H1 (cell line): ENCODE measurements at regions not wholly inside any gene's neighbourhood (a gene's known extent, or its start where the extent isn't known, plus 50 kb on each side); places are given as distances from the start of the nearest gene placed in this dataset.

Experiments
- CHD2 ChIP-seq: IDR thresholded peaks from 2 replicates; pipeline ENCODE4 v1.6.1; 2012; ENCODE audit warnings: low read length, improper control_type of control experiment
- MAFK ChIP-seq: IDR thresholded peaks from 2 replicates; pipeline ENCODE4 v1.6.1; 2012; ENCODE audit warnings: low read depth, mild to moderate bottlenecking, improper control_type of control experiment, low read length
- TF ChIP-seq, protein P1 (sequence below): IDR thresholded peaks from 2 replicates; pipeline ENCODE4 v1.6.1; 2011; ENCODE audit warnings: low read depth, mild to moderate bottlenecking, low read length; ENCODE audit not compliant: insufficient read depth
- TF ChIP-seq, protein P2 (sequence below): fragments of 300-600 bp; sonication (generic); IDR thresholded peaks from 2 replicates; pipeline ENCODE4 v1.7.1; 2012; ENCODE audit warnings: low read length, moderate library complexity, mild to moderate bottlenecking, inconsistent platforms; ENCODE audit not compliant: insufficient replicate concordance

- TF ChIP-seq, protein P1, sequence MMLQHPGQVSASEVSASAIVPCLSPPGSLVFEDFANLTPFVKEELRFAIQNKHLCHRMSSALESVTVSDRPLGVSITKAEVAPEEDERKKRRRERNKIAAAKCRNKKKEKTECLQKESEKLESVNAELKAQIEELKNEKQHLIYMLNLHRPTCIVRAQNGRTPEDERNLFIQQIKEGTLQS, result no peak
- TF ChIP-seq, protein P2, sequence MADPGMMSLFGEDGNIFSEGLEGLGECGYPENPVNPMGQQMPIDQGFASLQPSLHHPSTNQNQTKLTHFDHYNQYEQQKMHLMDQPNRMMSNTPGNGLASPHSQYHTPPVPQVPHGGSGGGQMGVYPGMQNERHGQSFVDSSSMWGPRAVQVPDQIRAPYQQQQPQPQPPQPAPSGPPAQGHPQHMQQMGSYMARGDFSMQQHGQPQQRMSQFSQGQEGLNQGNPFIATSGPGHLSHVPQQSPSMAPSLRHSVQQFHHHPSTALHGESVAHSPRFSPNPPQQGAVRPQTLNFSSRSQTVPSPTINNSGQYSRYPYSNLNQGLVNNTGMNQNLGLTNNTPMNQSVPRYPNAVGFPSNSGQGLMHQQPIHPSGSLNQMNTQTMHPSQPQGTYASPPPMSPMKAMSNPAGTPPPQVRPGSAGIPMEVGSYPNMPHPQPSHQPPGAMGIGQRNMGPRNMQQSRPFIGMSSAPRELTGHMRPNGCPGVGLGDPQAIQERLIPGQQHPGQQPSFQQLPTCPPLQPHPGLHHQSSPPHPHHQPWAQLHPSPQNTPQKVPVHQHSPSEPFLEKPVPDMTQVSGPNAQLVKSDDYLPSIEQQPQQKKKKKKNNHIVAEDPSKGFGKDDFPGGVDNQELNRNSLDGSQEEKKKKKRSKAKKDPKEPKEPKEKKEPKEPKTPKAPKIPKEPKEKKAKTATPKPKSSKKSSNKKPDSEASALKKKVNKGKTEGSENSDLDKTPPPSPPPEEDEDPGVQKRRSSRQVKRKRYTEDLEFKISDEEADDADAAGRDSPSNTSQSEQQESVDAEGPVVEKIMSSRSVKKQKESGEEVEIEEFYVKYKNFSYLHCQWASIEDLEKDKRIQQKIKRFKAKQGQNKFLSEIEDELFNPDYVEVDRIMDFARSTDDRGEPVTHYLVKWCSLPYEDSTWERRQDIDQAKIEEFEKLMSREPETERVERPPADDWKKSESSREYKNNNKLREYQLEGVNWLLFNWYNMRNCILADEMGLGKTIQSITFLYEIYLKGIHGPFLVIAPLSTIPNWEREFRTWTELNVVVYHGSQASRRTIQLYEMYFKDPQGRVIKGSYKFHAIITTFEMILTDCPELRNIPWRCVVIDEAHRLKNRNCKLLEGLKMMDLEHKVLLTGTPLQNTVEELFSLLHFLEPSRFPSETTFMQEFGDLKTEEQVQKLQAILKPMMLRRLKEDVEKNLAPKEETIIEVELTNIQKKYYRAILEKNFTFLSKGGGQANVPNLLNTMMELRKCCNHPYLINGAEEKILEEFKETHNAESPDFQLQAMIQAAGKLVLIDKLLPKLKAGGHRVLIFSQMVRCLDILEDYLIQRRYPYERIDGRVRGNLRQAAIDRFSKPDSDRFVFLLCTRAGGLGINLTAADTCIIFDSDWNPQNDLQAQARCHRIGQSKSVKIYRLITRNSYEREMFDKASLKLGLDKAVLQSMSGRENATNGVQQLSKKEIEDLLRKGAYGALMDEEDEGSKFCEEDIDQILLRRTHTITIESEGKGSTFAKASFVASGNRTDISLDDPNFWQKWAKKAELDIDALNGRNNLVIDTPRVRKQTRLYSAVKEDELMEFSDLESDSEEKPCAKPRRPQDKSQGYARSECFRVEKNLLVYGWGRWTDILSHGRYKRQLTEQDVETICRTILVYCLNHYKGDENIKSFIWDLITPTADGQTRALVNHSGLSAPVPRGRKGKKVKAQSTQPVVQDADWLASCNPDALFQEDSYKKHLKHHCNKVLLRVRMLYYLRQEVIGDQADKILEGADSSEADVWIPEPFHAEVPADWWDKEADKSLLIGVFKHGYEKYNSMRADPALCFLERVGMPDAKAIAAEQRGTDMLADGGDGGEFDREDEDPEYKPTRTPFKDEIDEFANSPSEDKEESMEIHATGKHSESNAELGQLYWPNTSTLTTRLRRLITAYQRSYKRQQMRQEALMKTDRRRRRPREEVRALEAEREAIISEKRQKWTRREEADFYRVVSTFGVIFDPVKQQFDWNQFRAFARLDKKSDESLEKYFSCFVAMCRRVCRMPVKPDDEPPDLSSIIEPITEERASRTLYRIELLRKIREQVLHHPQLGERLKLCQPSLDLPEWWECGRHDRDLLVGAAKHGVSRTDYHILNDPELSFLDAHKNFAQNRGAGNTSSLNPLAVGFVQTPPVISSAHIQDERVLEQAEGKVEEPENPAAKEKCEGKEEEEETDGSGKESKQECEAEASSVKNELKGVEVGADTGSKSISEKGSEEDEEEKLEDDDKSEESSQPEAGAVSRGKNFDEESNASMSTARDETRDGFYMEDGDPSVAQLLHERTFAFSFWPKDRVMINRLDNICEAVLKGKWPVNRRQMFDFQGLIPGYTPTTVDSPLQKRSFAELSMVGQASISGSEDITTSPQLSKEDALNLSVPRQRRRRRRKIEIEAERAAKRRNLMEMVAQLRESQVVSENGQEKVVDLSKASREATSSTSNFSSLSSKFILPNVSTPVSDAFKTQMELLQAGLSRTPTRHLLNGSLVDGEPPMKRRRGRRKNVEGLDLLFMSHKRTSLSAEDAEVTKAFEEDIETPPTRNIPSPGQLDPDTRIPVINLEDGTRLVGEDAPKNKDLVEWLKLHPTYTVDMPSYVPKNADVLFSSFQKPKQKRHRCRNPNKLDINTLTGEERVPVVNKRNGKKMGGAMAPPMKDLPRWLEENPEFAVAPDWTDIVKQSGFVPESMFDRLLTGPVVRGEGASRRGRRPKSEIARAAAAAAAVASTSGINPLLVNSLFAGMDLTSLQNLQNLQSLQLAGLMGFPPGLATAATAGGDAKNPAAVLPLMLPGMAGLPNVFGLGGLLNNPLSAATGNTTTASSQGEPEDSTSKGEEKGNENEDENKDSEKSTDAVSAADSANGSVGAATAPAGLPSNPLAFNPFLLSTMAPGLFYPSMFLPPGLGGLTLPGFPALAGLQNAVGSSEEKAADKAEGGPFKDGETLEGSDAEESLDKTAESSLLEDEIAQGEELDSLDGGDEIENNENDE, result no peak
- TF ChIP-seq CHD2 (no peak), MAFK (no peak)
These were observed 226.8 kb upstream of the CHST9 start (continued) for GRCh38 chr18:27411911-27412310.
